Stimulated activated naive B cell treated with anti-CD40 and anti-IgM and Interleukin-4, amounts not matched to agents 10 μg/mL and 1 μg/mL and 100 μg/mL, for 72 hours (primary cell): ENCODE measurements at regions not wholly inside any gene's neighbourhood (a gene's known extent, or its start where the extent isn't known, plus 50 kb on each side); places are given as distances from the start of the nearest gene placed in this dataset.

Experiments
- ATAC-seq, 2 donors: fragments of 150-1000 bp; cut with Tn5 transposase; replicated peaks; 2 replicates each; pipeline ENCODE4 v1.10.0; 2021; ENCODE audit warnings: moderate library complexity in 1 of 2
- DNase-seq: peaks from one replicate; pipeline ENCODE4 v3.0.0; 2021
- H3K27ac Mint-ChIP-seq: one replicate; pipeline ENCODE4 v1.8.0; 2022; ENCODE audit warnings: mild to moderate bottlenecking, mixed read lengths
- H3K27me3 Mint-ChIP-seq, 2 donors: one replicate each; pipeline ENCODE4 v1.8.0; 2022; ENCODE audit warnings: mixed read lengths in 2 of 2
- H3K36me3 Mint-ChIP-seq, 2 donors: one replicate each; pipeline ENCODE4 v1.8.0; 2022; ENCODE audit warnings: mixed read lengths in 2 of 2, mild to moderate bottlenecking in 1 of 2
- H3K4me1 Mint-ChIP-seq, 2 donors: one replicate each; pipeline ENCODE4 v1.8.0; 2022; ENCODE audit warnings: mixed read lengths in 2 of 2, mild to moderate bottlenecking in 1 of 2
- H3K4me3 Mint-ChIP-seq, 2 donors: one replicate each; pipeline ENCODE4 v1.8.0; 2022; ENCODE audit warnings: mild to moderate bottlenecking in 2 of 2, mixed read lengths in 2 of 2, moderate library complexity in 1 of 2
- H3K9me3 Mint-ChIP-seq, 2 donors: one replicate each; pipeline ENCODE4 v1.8.0; 2022; ENCODE audit warnings: mixed read lengths in 2 of 2, mild to moderate bottlenecking in 1 of 2

GRCh38 chr6:66848244-66848953 lies 1141.4 kb upstream of the EYS start:
- DNase-seq (no peak), ATAC-seq (no peak)
- Mint-ChIP-seq H3K4me1 (no peaks in the 10 kb centered on the region), H3K27me3 (no peaks in the 10 kb centered on the region), H3K9me3 (peaks cover 0 to 3% of the 10 kb centered on the region in 2 donors), H3K36me3 (no peaks in the 10 kb centered on the region), H3K27ac (no peak overlapping the region), H3K4me3 (no peak overlapping the region)

- ATAC-seq, result no peak
- Mint-ChIP-seq H3K4me3 (no peak overlapping the region), H3K4me1 (no peaks in the 10 kb centered on the region), H3K36me3 (no peaks in the 10 kb centered on the region), H3K27ac (no peak overlapping the region), H3K27me3 (no peaks in the 10 kb centered on the region), H3K9me3 (peaks cover 2 to 19% of the 10 kb centered on the region in 2 donors)
- no peak for DNase-seq
Observed at GRCh38 chr6:66838764-66839163, 1131.7 kb upstream of the EYS start.

DNA sequence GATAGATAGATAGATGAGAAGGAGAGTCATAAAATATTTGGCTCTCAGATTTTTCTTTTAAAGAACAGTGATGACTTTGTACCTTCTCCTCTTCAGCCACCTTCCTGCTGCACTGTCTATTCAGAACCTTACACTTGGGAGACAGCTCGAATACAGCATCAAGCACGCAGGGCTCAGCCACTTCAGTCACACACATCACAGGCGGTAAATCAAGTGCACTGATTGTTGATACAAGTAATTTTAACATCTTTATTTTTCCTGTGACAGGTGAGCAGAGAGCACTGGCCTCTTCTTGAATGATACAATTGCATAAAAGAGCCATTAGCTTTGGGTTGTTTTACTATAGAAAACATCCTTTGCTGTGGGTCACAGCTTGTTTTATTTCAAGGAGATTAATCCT lies 1118.5 kb upstream of the EYS start:
- DNase-seq (no peak), ATAC-seq (no peak)
- Mint-ChIP-seq H3K4me1 (no peaks in the 10 kb centered on the region), H3K36me3 (no peaks in the 10 kb centered on the region), H3K4me3 (no peak overlapping the region), H3K27me3 (no peaks in the 10 kb centered on the region), H3K9me3 (peaks cover 0 to 6% of the 10 kb centered on the region in 2 donors), H3K27ac (no peak overlapping the region)

DNA sequence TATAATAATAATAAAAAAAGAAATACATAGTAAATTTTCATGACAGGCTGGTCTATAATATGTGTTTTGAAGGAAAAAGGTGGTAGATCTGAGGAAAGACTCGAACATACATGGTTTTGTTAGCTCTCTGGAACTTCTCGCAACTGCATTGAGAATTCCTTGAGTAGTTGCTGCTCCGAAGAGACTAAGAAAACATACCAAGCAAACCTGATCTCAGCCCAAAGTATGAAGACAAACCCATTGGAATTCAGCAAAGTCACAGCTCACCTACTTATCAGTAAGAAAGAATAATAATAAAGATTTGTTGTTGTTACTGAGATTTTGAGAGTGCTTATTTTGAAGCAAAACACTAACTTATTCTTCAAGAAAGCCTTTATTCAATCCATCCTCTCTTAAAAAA lies 1107.1 kb upstream of the EYS start:
- H3K9me3 Mint-ChIP-seq, result peaks cover 0 to 1% of the 10 kb centered on the region in 2 donors
- H3K36me3 Mint-ChIP-seq, result no peaks in the 10 kb centered on the region
- ATAC-seq, result no peak
- no peaks in the 10 kb centered on the region for H3K27me3 Mint-ChIP-seq
- no peak overlapping the region for H3K27ac Mint-ChIP-seq
- no peak for DNase-seq
- no peak overlapping the region for H3K4me3 Mint-ChIP-seq
- H3K4me1 Mint-ChIP-seq, result no peaks in the 10 kb centered on the region

- DNase-seq, result no peak
- H3K27me3 Mint-ChIP-seq, result no peaks in the 10 kb centered on the region
- peaks cover 0 to 3% of the 10 kb centered on the region in 2 donors for H3K9me3 Mint-ChIP-seq
- no peak overlapping the region for H3K4me3 Mint-ChIP-seq
- no peak overlapping the region for H3K27ac Mint-ChIP-seq
- no peaks in the 10 kb centered on the region for H3K36me3 Mint-ChIP-seq
- no peak for ATAC-seq
- no peaks in the 10 kb centered on the region for H3K4me1 Mint-ChIP-seq
Observed at GRCh38 chr6:66808771-66809170, 1101.7 kb upstream of the EYS start.

- no peak overlapping the region for H3K4me3 Mint-ChIP-seq
- ATAC-seq, result no peak
- H3K27me3 Mint-ChIP-seq, result no peaks in the 10 kb centered on the region
- H3K27ac Mint-ChIP-seq, result no peak overlapping the region
- H3K4me1 Mint-ChIP-seq, result no peaks in the 10 kb centered on the region
- no peak for DNase-seq
- no peaks in the 10 kb centered on the region for H3K9me3 Mint-ChIP-seq
- no peaks in the 10 kb centered on the region for H3K36me3 Mint-ChIP-seq
Observed at GRCh38 chr6:66796987-66797386, 1090.0 kb upstream of the EYS start.

DNA sequence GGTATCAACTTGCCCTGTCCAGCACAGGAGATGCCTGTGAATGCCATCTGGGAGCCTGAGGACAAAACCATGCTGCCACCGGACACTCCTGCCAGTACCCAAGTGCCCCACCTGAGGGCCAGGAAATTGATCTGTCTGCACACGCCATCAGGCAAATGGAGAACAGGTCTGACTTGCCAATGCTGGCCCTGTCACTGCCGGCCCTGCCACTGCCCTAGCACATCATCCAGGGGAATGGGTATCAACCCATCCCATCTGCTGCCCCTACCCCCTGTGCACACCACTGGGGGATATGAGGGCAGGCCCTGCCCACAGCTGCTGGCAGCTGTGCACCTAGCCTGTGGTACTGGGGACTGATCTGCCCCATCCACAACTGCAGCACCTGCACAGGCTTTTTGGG lies 1081.6 kb upstream of the EYS start:
- H3K27me3 Mint-ChIP-seq, result no peaks in the 10 kb centered on the region
- no peak overlapping the region for H3K27ac Mint-ChIP-seq
- no peaks in the 10 kb centered on the region for H3K36me3 Mint-ChIP-seq
- no peak for ATAC-seq
- no peak overlapping the region for H3K4me3 Mint-ChIP-seq
- H3K4me1 Mint-ChIP-seq, result no peaks in the 10 kb centered on the region
- DNase-seq, result no peak
- peaks cover 3% of the 10 kb centered on the region in 2 donors for H3K9me3 Mint-ChIP-seq

- ATAC-seq, result no peak
- no peaks in the 10 kb centered on the region for H3K4me1 Mint-ChIP-seq
- peaks cover 8 to 15% of the 10 kb centered on the region in 2 donors for H3K9me3 Mint-ChIP-seq
- no peak for DNase-seq
- no peak overlapping the region for H3K4me3 Mint-ChIP-seq
- H3K27ac Mint-ChIP-seq, result no peak overlapping the region
- H3K36me3 Mint-ChIP-seq, result no peaks in the 10 kb centered on the region
- H3K27me3 Mint-ChIP-seq, result no peaks in the 10 kb centered on the region
Observed at GRCh38 chr6:66772800-66773199, 1065.8 kb upstream of the EYS start.

GRCh38 chr6:66771626-66772025 lies 1064.6 kb upstream of the EYS start:
- no peaks in the 10 kb centered on the region for H3K27me3 Mint-ChIP-seq
- ATAC-seq, result no peak
- no peak overlapping the region for H3K4me3 Mint-ChIP-seq
- peaks cover 6 to 11% of the 10 kb centered on the region in 2 donors for H3K9me3 Mint-ChIP-seq
- no peaks in the 10 kb centered on the region for H3K4me1 Mint-ChIP-seq
- DNase-seq, result no peak
- H3K36me3 Mint-ChIP-seq, result no peaks in the 10 kb centered on the region
- H3K27ac Mint-ChIP-seq, result no peak overlapping the region

DNA sequence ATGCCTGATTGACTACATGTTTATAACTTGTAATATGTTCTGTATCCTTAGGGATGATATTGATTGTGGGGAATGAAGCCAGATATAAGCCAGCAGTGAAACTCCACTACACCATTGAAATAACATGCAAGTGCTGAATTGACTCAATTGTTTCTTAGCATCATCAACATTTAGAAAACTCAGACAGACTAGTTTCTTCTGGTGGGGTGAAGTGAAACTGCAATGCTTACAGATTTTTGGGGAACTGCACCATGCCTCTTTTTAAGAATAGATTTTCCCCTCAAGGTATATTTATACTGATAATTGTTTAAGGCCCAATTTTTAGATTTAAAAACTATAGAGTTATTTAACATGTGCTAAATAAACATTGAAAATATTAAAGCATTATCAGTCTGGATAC lies 1044.6 kb upstream of the EYS start:
- DNase-seq, result no peak
- Mint-ChIP-seq H3K9me3 (peaks cover 3 to 4% of the 10 kb centered on the region in 2 donors), H3K27ac (no peak overlapping the region), H3K4me1 (no peaks in the 10 kb centered on the region), H3K27me3 (no peaks in the 10 kb centered on the region), H3K36me3 (no peaks in the 10 kb centered on the region), H3K4me3 (no peak overlapping the region)
- no peak for ATAC-seq

GRCh38 chr6:66740346-66740745 lies 1033.3 kb upstream of the EYS start:
- Mint-ChIP-seq H3K27ac (no peak overlapping the region), H3K36me3 (no peaks in the 10 kb centered on the region)

GRCh38 chr6:66735106-66735890 lies 1028.3 kb upstream of the EYS start:
- DNase-seq (no peak), ATAC-seq (no peak)
- H3K9me3 Mint-ChIP-seq, result peaks cover 0 to 7% of the 10 kb centered on the region in 2 donors
- no peaks in the 10 kb centered on the region for H3K4me1 Mint-ChIP-seq
- no peaks in the 10 kb centered on the region for H3K27me3 Mint-ChIP-seq
- no peak overlapping the region for H3K4me3 Mint-ChIP-seq
- no peaks in the 10 kb centered on the region for H3K36me3 Mint-ChIP-seq
- no peak overlapping the region for H3K27ac Mint-ChIP-seq

More at GRCh38 chr6:66740346-66740745, 1033.3 kb upstream of the EYS start:
- Mint-ChIP-seq H3K27me3 (no peaks in the 10 kb centered on the region), H3K4me1 (no peaks in the 10 kb centered on the region), H3K9me3 (peaks cover 0 to 7% of the 10 kb centered on the region in 2 donors), H3K4me3 (no peak overlapping the region)
- DNase-seq, result no peak
- peak in 1 of 2 donors; percentile 14 for ATAC-seq

GRCh38 chr6:66731310-66731709 lies 1024.3 kb upstream of the EYS start:
- DNase-seq (no peak), ATAC-seq (no peak)
- Mint-ChIP-seq H3K36me3 (no peaks in the 10 kb centered on the region), H3K27me3 (no peaks in the 10 kb centered on the region), H3K9me3 (peaks cover 2 to 6% of the 10 kb centered on the region in 2 donors), H3K4me1 (no peaks in the 10 kb centered on the region), H3K27ac (no peak overlapping the region), H3K4me3 (no peak overlapping the region)

DNA sequence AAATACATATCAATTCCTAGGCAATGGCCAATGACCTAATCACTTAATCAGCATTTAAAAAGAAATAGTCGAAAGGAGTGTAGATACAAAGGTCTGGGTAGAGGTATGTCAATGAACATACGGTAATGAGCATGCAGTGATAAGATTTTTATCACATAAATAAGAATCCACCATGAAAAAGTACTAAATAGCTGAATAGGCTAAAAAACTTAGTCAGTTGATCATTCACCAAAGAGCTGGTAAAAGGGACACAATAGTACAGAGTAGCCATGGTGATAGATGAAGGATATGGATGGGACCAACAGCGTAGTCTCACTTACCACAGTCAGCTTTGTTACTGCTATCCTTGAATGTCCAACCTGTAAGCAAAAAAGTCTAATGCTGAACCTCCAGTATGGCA lies 1018.6 kb upstream of the EYS start:
- Mint-ChIP-seq H3K27ac (no peak overlapping the region), H3K36me3 (no peaks in the 10 kb centered on the region)
- no peak for ATAC-seq

GRCh38 chr6:66717801-66718200 lies 1010.8 kb upstream of the EYS start:
- ATAC-seq, result no peak

More for the DNA sequence above, 1018.6 kb upstream of the EYS start:
- Mint-ChIP-seq H3K4me1 (no peaks in the 10 kb centered on the region), H3K9me3 (peaks cover 4 to 6% of the 10 kb centered on the region in 2 donors), H3K4me3 (no peak overlapping the region), H3K27me3 (no peaks in the 10 kb centered on the region)
- DNase-seq, result no peak

More at GRCh38 chr6:66717801-66718200, 1010.8 kb upstream of the EYS start:
- Mint-ChIP-seq H3K36me3 (no peaks in the 10 kb centered on the region), H3K9me3 (peaks cover 0 to 10% of the 10 kb centered on the region in 2 donors), H3K27me3 (no peaks in the 10 kb centered on the region), H3K27ac (no peak overlapping the region), H3K4me3 (no peak overlapping the region), H3K4me1 (no peaks in the 10 kb centered on the region)
- no peak for DNase-seq
